ENCODE measurements at regions not wholly inside any gene's neighbourhood (a gene's known extent, or its start where the extent isn't known, plus 50 kb on each side); places are given as distances from the start of the nearest gene placed in this dataset.

- Histone ChIP-seq H3K79me2 (ENCODE audit: control insufficient read depth, insufficient read depth, low read length) (no peaks in the 10 kb centered on the region), H3K4me3 (ENCODE audit: control insufficient read depth in 2 of 3, extremely low read depth in 1 of 3, insufficient read depth in 2 of 3, low read depth in 1 of 3, low read length in 3 of 3) (no peak overlapping the region), H4K20me1 (ENCODE audit: control insufficient read depth, extremely low read depth, insufficient read depth, low read length) (no peaks in the 10 kb centered on the region), H3K4me2 (ENCODE audit: control insufficient read depth, extremely low read depth, insufficient read depth, low read depth, low read length) (no peak overlapping the region), H3K4me1 (ENCODE audit: control insufficient read depth, extremely low read depth, insufficient read depth, low read length) (no peaks in the 10 kb centered on the region), H3K27ac (ENCODE audit: control insufficient read depth, insufficient read depth, low read length) (no peak overlapping the region), H3K27me3 (ENCODE audit: control insufficient read depth, extremely low read depth, insufficient read depth, low read length) (no peaks in the 10 kb centered on the region), H3K36me3 (ENCODE audit: control insufficient read depth in 2 of 2, extremely low read depth in 1 of 2, insufficient read depth in 2 of 2, low read length in 2 of 2) (no peaks in the 10 kb centered on the region), H2AFZ (ENCODE audit: control insufficient read depth, low read length) (no peak overlapping the region), H3K9me1 (ENCODE audit: control insufficient read depth, extremely low read depth, insufficient read depth, low read length) (no peaks in the 10 kb centered on the region), H3K9me3 (ENCODE audit: control insufficient read depth, low read depth, low read length) (no peaks in the 10 kb centered on the region), H3K9ac (ENCODE audit: control insufficient read depth, extremely low read depth, insufficient read depth, low read length) (no peak overlapping the region)
- FAIRE-seq = no peak
- DNase-seq (ENCODE audit: low read depth, low spot score) = no peak
- TF ChIP-seq CTCF (optimal IDR thresholded peaks at IDR 0.05 in 1 of 3, IDR thresholded peaks at IDR 0.05 in 1 of 3, conservative IDR thresholded peaks at IDR 0.05 in 1 of 3; ENCODE audit: extremely low read depth in 1 of 3, insufficient read depth in 2 of 3, low read length in 3 of 3) (no peak), EZH2 (IDR thresholded peaks at IDR 0.05; ENCODE audit: low read length) (no peak)
- dilution Hi-C loops (cut with MboI; ENCODE audit: extremely low pct_ligation_motif_present, low sequenced_read_pairs) = no loop called here
Observed at GRCh38 chr4:89420507-89420906, 112.9 kb upstream of the GPRIN3 start.

- H3K4me3 ChIP-seq (ENCODE audit: control insufficient read depth in 2 of 3, extremely low read depth in 1 of 3, insufficient read depth in 2 of 3, low read depth in 1 of 3, low read length in 3 of 3) = no peak overlapping the region
- no peak overlapping the region for H3K4me2 ChIP-seq (ENCODE audit: control insufficient read depth, extremely low read depth, insufficient read depth, low read depth, low read length)
- H3K79me2 ChIP-seq (ENCODE audit: control insufficient read depth, insufficient read depth, low read length) = no peaks in the 10 kb centered on the region
- H3K9me3 ChIP-seq (ENCODE audit: control insufficient read depth, low read depth, low read length) = no peaks in the 10 kb centered on the region
- H3K4me1 ChIP-seq (ENCODE audit: control insufficient read depth, extremely low read depth, insufficient read depth, low read length) = no peaks in the 10 kb centered on the region
- TF ChIP-seq EZH2 (IDR thresholded peaks at IDR 0.05; ENCODE audit: low read length) = no peak
- TF ChIP-seq CTCF (optimal IDR thresholded peaks at IDR 0.05 in 1 of 3, IDR thresholded peaks at IDR 0.05 in 1 of 3, conservative IDR thresholded peaks at IDR 0.05 in 1 of 3; ENCODE audit: extremely low read depth in 1 of 3, insufficient read depth in 2 of 3, low read length in 3 of 3) = no peak
- H3K27ac ChIP-seq (ENCODE audit: control insufficient read depth, insufficient read depth, low read length) = no peak overlapping the region
- H3K9me1 ChIP-seq (ENCODE audit: control insufficient read depth, extremely low read depth, insufficient read depth, low read length) = no peaks in the 10 kb centered on the region
- DNase-seq (ENCODE audit: low read depth, low spot score) (no peak), FAIRE-seq (no peak)
- H3K9ac ChIP-seq (ENCODE audit: control insufficient read depth, extremely low read depth, insufficient read depth, low read length) = no peak overlapping the region
- no peaks in the 10 kb centered on the region for H3K36me3 ChIP-seq (ENCODE audit: control insufficient read depth in 2 of 2, extremely low read depth in 1 of 2, insufficient read depth in 2 of 2, low read length in 2 of 2)
- dilution Hi-C loops (cut with MboI; ENCODE audit: extremely low pct_ligation_motif_present, low sequenced_read_pairs) = no loop called here
- H4K20me1 ChIP-seq (ENCODE audit: control insufficient read depth, extremely low read depth, insufficient read depth, low read length) = no peaks in the 10 kb centered on the region
- no peaks in the 10 kb centered on the region for H3K27me3 ChIP-seq (ENCODE audit: control insufficient read depth, extremely low read depth, insufficient read depth, low read length)
- H2AFZ ChIP-seq (ENCODE audit: control insufficient read depth, low read length) = no peak overlapping the region
Observed at GRCh38 chr4:89419111-89419695, 111.6 kb upstream of the GPRIN3 start.

All from keratinocyte (primary cell).